PFSK-1 (cell line): ENCODE measurements at regions not wholly inside any gene's neighbourhood (a gene's known extent, or its start where the extent isn't known, plus 50 kb on each side); places are given as distances from the start of the nearest gene placed in this dataset.

Source experiments
- FOXP2 ChIP-seq: optimal IDR thresholded peaks from 2 replicates; pipeline ENCODE3; 2011; ENCODE audit warnings: borderline replicate concordance, control low read depth, inconsistent platforms; ENCODE audit not compliant: insufficient read depth; ENCODE audit errors: extremely low read length, extremely low read depth
- POLR2AphosphoS5 ChIP-seq: IDR thresholded peaks from 2 replicates; pipeline ENCODE4 v1.6.1; 2012; ENCODE audit warnings: low read depth, mild to moderate bottlenecking, control low read depth, low read length, moderate library complexity
- REST ChIP-seq, 2 experiments: IDR thresholded peaks; 2 replicates each; pipeline versions ENCODE4 v1.6.1 to v1.8.0; 2011 to 2012; ENCODE audit warnings: low read depth in 2 of 2, low read length in 2 of 2, control low read depth in 1 of 2, inconsistent platforms in 1 of 2, mild to moderate bottlenecking in 1 of 2, moderate library complexity in 1 of 2; ENCODE audit not compliant: insufficient read depth in 1 of 2
- TAF1 ChIP-seq: IDR thresholded peaks from 2 replicates; pipeline ENCODE4 v1.6.1; 2012; ENCODE audit warnings: low read length, control low read depth, borderline replicate concordance; ENCODE audit not compliant: insufficient read depth

GRCh38 chr13:90912247-90912646, 435.2 kb upstream of the MIR17HG start:
- TF ChIP-seq POLR2AphosphoS5 = no peak
- no peak for TF ChIP-seq REST (IDR thresholded peaks at IDR 0.05; ENCODE audit: insufficient read depth in 1 of 2, low read depth in 2 of 2, low read length in 2 of 2)
- no peak for TF ChIP-seq TAF1
- TF ChIP-seq FOXP2 = no peak
